ENCODE measurements at regions not wholly inside any gene's neighbourhood (a gene's known extent, or its start where the extent isn't known, plus 50 kb on each side); places are given as distances from the start of the nearest gene placed in this dataset.

DNA sequence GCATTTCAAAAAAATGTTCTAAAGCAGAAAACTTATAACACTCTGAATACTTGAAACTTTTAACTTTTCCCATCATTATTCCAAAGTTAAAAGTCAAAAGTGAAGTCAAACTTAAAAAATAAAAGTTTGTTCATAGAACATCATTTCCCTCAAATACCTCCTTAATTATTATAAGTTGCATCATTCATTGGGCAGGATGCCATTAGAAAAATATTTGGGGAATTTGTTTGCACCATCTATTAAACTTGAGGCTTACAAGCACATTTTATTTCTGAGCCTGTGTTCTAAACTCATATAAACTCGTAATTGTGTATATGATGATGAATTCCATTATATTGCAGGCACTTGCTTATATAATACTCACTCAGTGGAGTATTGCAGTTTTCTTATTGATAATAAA lies 588.0 kb upstream of the NRXN1 start:
- TF ChIP-seq, protein P1, sequence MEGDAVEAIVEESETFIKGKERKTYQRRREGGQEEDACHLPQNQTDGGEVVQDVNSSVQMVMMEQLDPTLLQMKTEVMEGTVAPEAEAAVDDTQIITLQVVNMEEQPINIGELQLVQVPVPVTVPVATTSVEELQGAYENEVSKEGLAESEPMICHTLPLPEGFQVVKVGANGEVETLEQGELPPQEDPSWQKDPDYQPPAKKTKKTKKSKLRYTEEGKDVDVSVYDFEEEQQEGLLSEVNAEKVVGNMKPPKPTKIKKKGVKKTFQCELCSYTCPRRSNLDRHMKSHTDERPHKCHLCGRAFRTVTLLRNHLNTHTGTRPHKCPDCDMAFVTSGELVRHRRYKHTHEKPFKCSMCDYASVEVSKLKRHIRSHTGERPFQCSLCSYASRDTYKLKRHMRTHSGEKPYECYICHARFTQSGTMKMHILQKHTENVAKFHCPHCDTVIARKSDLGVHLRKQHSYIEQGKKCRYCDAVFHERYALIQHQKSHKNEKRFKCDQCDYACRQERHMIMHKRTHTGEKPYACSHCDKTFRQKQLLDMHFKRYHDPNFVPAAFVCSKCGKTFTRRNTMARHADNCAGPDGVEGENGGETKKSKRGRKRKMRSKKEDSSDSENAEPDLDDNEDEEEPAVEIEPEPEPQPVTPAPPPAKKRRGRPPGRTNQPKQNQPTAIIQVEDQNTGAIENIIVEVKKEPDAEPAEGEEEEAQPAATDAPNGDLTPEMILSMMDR (IDR thresholded peaks at IDR 0.05): no peak
- TF ChIP-seq POLR2A (IDR thresholded peaks at IDR 0.05; ENCODE audit: low read length) (no peak), ESRRA (IDR thresholded peaks at IDR 0.05; ENCODE audit: borderline replicate concordance, low read length) (no peak), EHMT2 (IDR thresholded peaks at IDR 0.05; ENCODE audit: low read depth) (no peak)

Data from A549 (cell line).